ENCODE measurements at regions not wholly inside any gene's neighbourhood (a gene's known extent, or its start where the extent isn't known, plus 50 kb on each side); places are given as distances from the start of the nearest gene placed in this dataset.

DNA sequence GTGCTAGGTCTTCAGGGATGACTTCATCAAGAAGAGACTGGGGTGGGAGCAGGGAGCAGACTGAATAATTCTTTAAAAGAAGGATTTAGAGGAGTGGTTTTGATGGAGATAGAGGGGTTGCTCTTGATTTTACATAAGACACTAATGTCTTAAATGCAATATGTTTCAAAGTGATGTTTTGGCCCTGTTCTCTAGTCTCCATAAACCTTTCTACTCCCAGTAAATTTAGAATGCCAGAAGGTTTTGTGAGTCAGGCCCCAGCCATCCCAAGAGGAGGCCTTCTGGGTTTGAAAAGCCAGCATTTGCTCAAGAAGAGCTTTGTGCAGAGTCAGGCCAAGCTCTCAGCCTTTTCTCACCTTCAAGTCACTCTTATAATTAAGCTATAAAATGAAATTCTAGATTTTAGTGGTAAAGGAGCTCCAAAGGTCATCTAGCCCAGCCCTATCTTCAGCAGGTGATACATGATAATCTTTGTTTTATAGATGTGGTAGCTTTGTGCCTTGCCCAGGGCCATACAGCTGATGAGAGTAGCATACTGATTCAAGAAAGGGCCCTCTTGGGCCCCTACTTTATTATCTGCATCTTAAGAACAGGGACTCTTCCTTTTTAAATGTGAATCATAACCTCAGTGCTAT lies 122.8 kb upstream of the MTNR1B start:
- no peak overlapping the region for H4K5ac ChIP-seq (ENCODE audit: insufficient read length, low read depth, low read length)
- no peak overlapping the region for H2BK20ac ChIP-seq (ENCODE audit: low read depth, low read length, poor library complexity, severe bottlenecking)
- no peak overlapping the region for H3K4me2 ChIP-seq (ENCODE audit: insufficient read depth, insufficient read length, low read length)
- H3K23me2 ChIP-seq (ENCODE audit: insufficient read length, low read depth, low read length, poor library complexity, severe bottlenecking): no peaks in the 10 kb centered on the region
- H3K23ac ChIP-seq (ENCODE audit: insufficient read length, low read depth, low read length): no peak overlapping the region
- no peak overlapping the region for H2BK5ac ChIP-seq (ENCODE audit: insufficient read length, low read length)
- H2AFZ ChIP-seq (ENCODE audit: low read length): no peak overlapping the region
- H3K9ac ChIP-seq (ENCODE audit: extremely low read depth, insufficient read length, low read length): no peak overlapping the region
- no peak overlapping the region for H2BK15ac ChIP-seq (ENCODE audit: low read depth, low read length)
- Mint-ChIP-seq H3K4me3 (no peak overlapping the region), H3K4me1 (peaks cover 3 to 6% of the 10 kb centered on the region in 2 experiments; a peak in 3 of 4 replicates), H3K36me3 (ENCODE audit: insufficient read depth in 1 of 3, low read depth in 3 of 3) (peaks cover 3 to 20% (median 12%) of the 10 kb centered on the region in 3 experiments; a peak in 5 of 7 replicates), H3K9me3 (no peaks in the 10 kb centered on the region), H3K27me3 (ENCODE audit: low read depth) (no peaks in the 10 kb centered on the region), H3K27ac (no peak overlapping the region; a peak in 1 of 7 replicates)
- H3K9me3 ChIP-seq (ENCODE audit: control insufficient read depth, low read depth, low read length): no peaks in the 10 kb centered on the region
- H3K14ac ChIP-seq (ENCODE audit: insufficient read depth, low read length): no peak overlapping the region
- no peaks in the 10 kb centered on the region for H3K79me2 ChIP-seq (ENCODE audit: insufficient read depth, low read length)
- H3K18ac ChIP-seq (ENCODE audit: insufficient read length, low read depth, low read length): no peak overlapping the region
- H2AK5ac ChIP-seq (ENCODE audit: insufficient read length, low read length): no peak overlapping the region
- H3K4me1 ChIP-seq (ENCODE audit: insufficient read depth, low read length): no peaks in the 10 kb centered on the region
- H4K8ac ChIP-seq (replicated peaks; ENCODE audit: insufficient read length, low read depth, low read length): no peak overlapping the region
- no peak overlapping the region for H3T11ph ChIP-seq (ENCODE audit: low read length)
- H4K91ac ChIP-seq (ENCODE audit: insufficient read length, low read depth, low read length): no peak overlapping the region
- H3K4ac ChIP-seq (ENCODE audit: low read depth, low read length): no peak overlapping the region
- no peaks in the 10 kb centered on the region for H4K20me1 ChIP-seq (ENCODE audit: control insufficient read depth, insufficient read depth, insufficient read length)
- H3K56ac ChIP-seq (ENCODE audit: insufficient read length, low read depth, low read length): no peak overlapping the region
- H3K27ac ChIP-seq (ENCODE audit: insufficient read length, low read depth, low read length): no peak overlapping the region
- H3K27me3 ChIP-seq (ENCODE audit: insufficient read depth, low read length): no peaks in the 10 kb centered on the region
- H3K79me1 ChIP-seq (ENCODE audit: insufficient read depth, low read depth, low read length, poor library complexity, severe bottlenecking): no peaks in the 10 kb centered on the region
- no peak overlapping the region for H2BK120ac ChIP-seq (ENCODE audit: low read depth, low read length, poor library complexity, severe bottlenecking)
- H2BK12ac ChIP-seq (ENCODE audit: insufficient read length, low read depth, low read length): no peak overlapping the region
- TF ChIP-seq CTCF (conservative IDR thresholded peaks at IDR 0.05): no peak
- no peak for DNase-seq
